GM21737 (cell line): ENCODE measurements at regions not wholly inside any gene's neighbourhood (a gene's known extent, or its start where the extent isn't known, plus 50 kb on each side); places are given as distances from the start of the nearest gene placed in this dataset.
"Not testable (repeated sequence)": the region's sequence is repeated elsewhere in the genome, so short reads cannot be mapped to it uniquely, and the experiment has no call there.

Experiments
- ATAC-seq: cut with Tn5 transposase; IDR thresholded peaks from one replicate; pipeline ENCODE4 v1.9.1; 2021; ENCODE audit warnings: mild to moderate bottlenecking, moderate library complexity; ENCODE audit not compliant: unreplicated experiment

DNA sequence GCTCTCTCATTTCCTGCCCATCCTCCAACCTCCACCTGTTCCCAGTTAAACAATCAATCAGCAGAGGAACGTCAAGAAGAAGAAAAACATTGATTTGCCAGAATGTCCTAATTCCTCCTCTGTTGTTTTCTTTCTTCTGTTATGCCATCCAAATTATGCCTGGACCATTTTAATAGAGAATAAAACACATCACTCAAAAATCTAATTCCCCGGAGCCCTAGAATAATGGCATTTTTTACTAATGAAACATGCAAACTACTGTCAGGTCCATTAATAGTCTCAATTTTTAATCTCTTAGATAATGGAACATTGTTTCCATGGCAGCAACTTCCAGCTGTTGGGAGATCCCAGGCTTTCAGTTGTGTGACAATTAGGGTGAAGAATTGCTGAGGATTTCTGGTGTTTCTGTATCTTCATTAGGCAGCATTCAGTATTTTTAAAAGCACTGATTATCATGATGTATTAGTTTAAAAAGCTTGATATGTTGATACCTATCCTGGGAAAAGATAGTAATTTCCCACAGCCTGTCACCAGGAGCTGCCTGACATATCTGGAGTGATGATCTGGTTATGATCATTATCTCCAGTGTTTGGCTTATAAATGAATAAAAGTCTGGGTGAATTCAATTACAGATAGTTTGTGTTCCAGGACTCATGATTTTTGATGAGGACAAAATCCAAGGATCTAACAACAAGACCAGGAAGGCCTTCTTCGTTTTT, 209.8 kb downstream of the TPBG start:
- ATAC-seq, result no peak

DNA sequence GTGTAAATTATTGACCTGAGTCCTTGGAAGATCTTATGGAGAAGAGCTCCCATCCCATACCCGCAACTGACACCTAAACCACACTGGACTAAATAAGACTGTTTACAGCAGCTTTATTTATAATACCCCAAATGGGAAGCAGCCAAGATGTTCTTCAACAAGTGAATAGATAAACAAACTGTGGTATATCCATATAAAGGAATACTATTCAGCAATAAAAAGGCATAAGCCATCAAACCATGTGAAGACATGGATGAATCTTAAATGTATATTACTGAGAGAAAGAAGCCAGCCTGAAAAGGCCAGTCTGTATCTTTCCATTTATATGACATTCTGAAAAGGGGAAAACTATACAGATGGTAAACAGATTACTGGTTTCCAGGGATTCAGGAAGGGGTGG, 212.7 kb downstream of the TPBG start:
- no peak for ATAC-seq

- ATAC-seq, result no peak
These were observed 220.6 kb downstream of the TPBG start for GRCh38 chr6:82584194-82584695.

- no peak for ATAC-seq
These were observed 221.2 kb downstream of the TPBG start for GRCh38 chr6:82584856-82585255.

DNA sequence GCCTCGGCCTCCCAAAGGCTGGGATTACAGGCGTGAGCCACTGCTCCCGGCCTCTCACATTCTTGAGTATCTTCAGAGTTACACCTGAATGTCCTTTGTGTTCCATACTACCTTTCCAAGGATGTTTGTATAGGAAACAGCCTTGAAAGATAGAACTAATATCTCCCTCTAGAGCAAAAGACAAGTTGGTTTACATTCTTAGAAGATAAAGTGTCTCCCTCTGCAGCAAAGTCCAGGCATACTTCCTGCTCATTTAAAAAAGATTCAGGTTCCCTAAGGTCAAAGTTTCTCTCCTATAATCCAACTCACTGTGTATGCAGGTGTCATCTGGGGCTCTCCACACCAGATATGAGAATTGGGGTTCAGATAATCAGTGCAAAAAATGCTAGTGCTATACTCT, 224.4 kb downstream of the TPBG start:
- ATAC-seq, result no peak

- ATAC-seq, result no peak
These were observed 225.3 kb downstream of the TPBG start for GRCh38 chr6:82588859-82589412.

DNA sequence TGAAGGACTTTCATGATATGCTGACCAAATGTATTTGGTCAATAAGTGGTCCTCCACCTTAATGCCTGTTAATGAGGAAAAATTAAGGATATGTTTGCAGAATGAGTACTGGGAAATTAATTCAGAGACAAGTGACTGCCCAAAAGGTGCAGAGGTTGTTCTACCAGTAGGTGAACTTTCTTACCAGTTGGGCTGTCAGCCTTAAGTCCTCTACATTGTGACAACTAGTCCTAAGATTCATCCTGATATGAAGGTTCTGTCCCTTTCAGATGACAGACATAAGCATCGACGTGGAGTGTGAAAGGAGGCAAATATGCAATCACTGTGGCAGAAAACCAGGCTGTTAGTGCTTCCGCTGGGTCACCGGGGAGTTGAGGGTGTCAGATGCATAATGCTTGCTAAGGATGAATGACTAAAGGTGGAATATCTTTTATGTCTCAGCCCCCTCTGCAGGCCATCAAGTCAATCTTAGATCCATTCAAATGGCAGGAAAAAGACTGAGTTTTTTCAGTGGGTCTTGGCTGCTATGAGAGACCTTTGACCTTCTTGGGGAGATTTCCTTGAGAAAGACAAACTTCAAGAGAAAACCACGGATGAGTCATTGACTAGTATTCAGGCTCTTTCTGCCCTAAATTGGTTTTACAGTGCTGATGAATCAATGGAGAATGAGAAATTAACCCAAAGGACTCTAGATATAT, 226.0 kb downstream of the TPBG start:
- peak; percentile 81 for ATAC-seq

DNA sequence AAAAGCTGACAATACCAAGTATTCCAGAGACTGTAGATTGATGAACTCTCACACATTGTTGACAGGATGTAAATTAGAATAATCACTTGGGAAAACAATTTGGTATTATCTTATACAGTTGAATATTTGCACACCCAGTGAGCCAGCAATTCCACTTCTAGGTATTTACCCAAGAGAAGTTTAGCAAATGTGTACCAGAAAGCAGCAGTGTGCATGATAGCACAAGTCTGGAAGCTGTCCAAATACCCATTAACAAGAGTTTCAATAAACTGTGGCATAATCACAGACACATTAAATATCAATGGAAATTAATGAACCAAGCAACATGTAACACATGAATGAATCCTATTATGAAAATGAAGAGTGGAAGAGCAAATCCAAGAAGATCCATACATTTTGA, 233.6 kb downstream of the TPBG start:
- no peak for ATAC-seq

DNA sequence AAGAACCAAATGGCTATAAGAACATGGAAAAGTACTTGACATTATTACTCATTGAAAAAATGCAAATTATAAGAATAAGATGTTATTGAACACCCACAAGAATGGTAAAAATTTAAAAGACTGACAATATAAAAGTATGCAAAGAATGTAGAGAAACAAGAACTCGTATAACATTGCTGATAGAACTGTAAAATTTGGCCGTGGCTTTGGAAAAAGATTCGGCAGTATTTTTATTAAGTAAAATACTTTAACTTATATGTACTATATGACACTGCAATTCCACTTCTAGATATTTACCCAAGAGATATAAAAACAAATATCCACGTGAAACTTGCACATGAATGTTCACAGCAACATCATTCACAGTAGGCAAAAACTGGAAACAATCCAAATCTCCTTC, 239.2 kb downstream of the TPBG start:
- no peak for ATAC-seq

DNA sequence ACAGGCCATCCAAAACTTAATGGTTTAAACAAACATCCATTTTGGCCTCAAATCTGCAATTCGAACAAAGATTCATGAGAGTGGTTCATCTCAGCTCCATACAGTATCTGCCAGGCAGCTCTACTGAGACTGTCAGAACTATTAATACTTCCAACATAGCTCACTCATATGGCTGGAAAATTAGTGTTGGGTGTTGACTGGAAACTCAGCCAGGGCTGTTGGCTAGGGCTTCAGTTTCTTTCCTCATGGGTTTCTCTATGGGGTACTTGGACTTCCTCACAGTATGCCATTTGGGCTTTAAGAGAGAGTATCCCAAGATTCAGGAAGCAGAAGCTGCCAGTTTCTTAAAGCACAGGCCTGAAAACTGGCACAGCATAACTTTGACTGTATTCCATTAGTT, 240.3 kb downstream of the TPBG start:
- no peak for ATAC-seq

- no peak for ATAC-seq
These were observed 244.5 kb downstream of the TPBG start for GRCh38 chr6:82607998-82608725.

GRCh38 chr6:82608781-82609180, 245.2 kb downstream of the TPBG start:
- ATAC-seq, result no peak

GRCh38 chr6:82611751-82612150, 248.1 kb downstream of the TPBG start:
- ATAC-seq, result no peak

DNA sequence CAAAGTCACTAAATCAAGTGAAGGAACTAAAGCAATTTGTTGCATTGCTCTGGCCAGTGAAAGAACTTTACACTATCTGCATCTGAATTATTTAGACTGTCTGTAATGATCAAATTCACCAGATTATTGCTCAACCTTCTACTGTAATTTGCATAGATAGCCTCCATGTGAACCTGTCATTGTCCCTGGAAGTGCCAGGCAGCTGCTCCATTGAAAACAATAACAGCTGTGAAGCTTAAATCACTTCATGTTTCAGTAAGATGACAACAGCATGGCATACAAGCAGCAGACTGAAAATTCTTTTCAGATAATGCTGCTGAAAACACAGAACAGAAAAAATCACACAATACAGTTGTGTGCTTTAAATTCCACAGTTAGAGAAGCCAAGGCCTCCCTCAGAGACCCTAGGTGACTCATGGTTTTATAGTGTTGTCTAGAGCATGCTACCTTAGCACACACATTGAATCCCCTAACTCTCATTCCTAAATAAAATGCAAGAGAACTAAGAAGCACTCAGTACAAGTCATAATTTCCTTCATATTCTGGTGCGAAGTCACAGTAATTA, 248.9 kb downstream of the TPBG start:
- ATAC-seq, result no peak

GRCh38 chr6:82614518-82614917, 250.9 kb downstream of the TPBG start:
- ATAC-seq, result no peak

- no peak for ATAC-seq
These were observed 252.9 kb downstream of the TPBG start for GRCh38 chr6:82616386-82617028.

- no peak for ATAC-seq
These were observed 254.0 kb downstream of the TPBG start for GRCh38 chr6:82617648-82618047.

DNA sequence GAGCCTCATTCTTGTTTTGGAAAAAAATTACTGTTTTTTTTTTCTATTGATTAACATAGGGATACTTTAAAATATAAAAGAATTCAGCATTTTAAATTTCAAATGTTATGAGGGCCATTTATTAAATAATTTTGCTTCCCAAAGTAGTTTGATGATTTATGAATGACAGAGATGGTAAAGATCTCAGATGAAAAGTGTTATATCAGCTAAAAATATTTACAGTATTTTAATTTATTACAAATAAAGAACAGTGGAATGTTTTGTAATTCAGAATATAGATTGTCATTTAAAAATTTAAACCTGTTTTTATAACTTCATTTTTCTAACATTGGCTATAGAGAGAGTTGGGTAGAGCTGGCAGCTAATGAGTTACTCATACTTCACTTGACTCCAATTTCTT, 256.0 kb downstream of the TPBG start:
- no peak for ATAC-seq

GRCh38 chr6:82622461-82622860, 258.8 kb downstream of the TPBG start:
- no peak for ATAC-seq

DNA sequence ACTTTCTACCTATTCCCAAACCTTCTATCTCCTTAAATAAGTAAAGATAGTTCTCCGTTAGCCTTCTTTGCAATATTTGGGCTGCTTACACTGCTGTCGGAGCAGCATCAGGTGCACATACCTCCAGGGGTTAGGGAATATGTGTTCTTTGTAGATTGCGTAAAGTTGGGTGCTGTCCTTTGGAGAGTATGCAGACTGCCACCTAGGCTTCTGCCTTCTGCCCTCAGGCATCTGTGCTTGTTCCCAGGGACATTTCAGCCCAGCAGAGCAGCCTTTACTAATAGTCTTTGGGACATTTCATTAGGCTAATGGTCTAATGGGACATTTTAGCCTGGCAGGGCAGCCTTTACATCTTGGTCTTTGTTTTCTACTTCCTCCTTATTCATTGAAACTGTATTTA, 260.6 kb downstream of the TPBG start:
- no peak for ATAC-seq

GRCh38 chr6:82626946-82627345, 263.3 kb downstream of the TPBG start:
- ATAC-seq, result not testable (repeated sequence)
